AG04449 (cell line): ENCODE measurements at regions not wholly inside any gene's neighbourhood (a gene's known extent, or its start where the extent isn't known, plus 50 kb on each side); places are given as distances from the start of the nearest gene placed in this dataset.
"Not testable (repeated sequence)": the region's sequence is repeated elsewhere in the genome, so short reads cannot be mapped to it uniquely, and the experiment has no call there.

Experiments used
- CTCF ChIA-PET: fragments of 350-600 bp; formaldehyde crosslinking; extraction: SDS; loops from one replicate; lab custom pipeline; 2021; ENCODE audit warnings: antibody characterized with exemption; lab: Yijun Ruan, JAX
- POLR2A ChIA-PET: fragments of 400-600, 350-600 bp; formaldehyde crosslinking; extraction: SDS; loops from one replicate; lab custom pipeline; 2020; ENCODE audit warnings: antibody characterized with exemption, inconsistent platforms; lab: Yijun Ruan, JAX
- DNase-seq: peaks from one replicate; pipeline ENCODE4 v3.0.0-alpha.2; 2010; ENCODE audit warnings: low read depth, low spot score
- H3K4me3 ChIP-seq: 2 replicates; pipeline ENCODE4 v1.5.1; 2011; ENCODE audit warnings: low read depth, mild to moderate bottlenecking, control low read depth, low read length
- CTCF ChIP-seq: IDR thresholded peaks from one replicate; pipeline ENCODE4 v1.5.1; 2011; ENCODE audit warnings: mild to moderate bottlenecking, moderate library complexity, low read length, control low read depth, inconsistent platforms; ENCODE audit not compliant: insufficient read depth; ENCODE audit errors: missing control alignments

- no peak for DNase-seq
- H3K4me3 ChIP-seq = no peak overlapping the region
- ChIA-PET CTCF (no interaction called here), POLR2A (no interaction called here)
- no peak for TF ChIP-seq CTCF
Observed at GRCh38 chr1:83055391-83056170, 943.4 kb downstream of the TTLL7 start.

GRCh38 chr1:83053446-83053845, 945.5 kb downstream of the TTLL7 start:
- H3K4me3 ChIP-seq = no peak overlapping the region
- DNase-seq = no peak
- POLR2A ChIA-PET = no interaction called here
- CTCF ChIA-PET = no interaction called here
- no peak for TF ChIP-seq CTCF

- TF ChIP-seq CTCF = no peak
- no peak for DNase-seq
- ChIA-PET POLR2A (no interaction called here), CTCF (no interaction called here)
- no peak overlapping the region for H3K4me3 ChIP-seq
Observed at GRCh38 chr1:83052865-83053264, 946.1 kb downstream of the TTLL7 start.

GRCh38 chr1:83051053-83051452, 947.9 kb downstream of the TTLL7 start:
- CTCF ChIA-PET, H3K4me3 ChIP-seq, POLR2A ChIA-PET, DNase-seq: not testable (repeated sequence)

GRCh38 chr1:83043244-83043643, 955.7 kb downstream of the TTLL7 start:
- no peak overlapping the region for H3K4me3 ChIP-seq
- no peak for DNase-seq
- CTCF ChIA-PET = no interaction called here
- no peak for TF ChIP-seq CTCF
- POLR2A ChIA-PET = no interaction called here

- CTCF ChIA-PET, H3K4me3 ChIP-seq, POLR2A ChIA-PET, DNase-seq: not testable (repeated sequence)
Observed at GRCh38 chr1:83039091-83039490, 959.8 kb downstream of the TTLL7 start.

GRCh38 chr1:83034851-83035250, 964.1 kb downstream of the TTLL7 start:
- TF ChIP-seq CTCF = no peak
- CTCF ChIA-PET = no interaction called here
- POLR2A ChIA-PET = no interaction called here
- DNase-seq = no peak
- no peak overlapping the region for H3K4me3 ChIP-seq
